ENCODE measurements at regions not wholly inside any gene's neighbourhood (a gene's known extent, or its start where the extent isn't known, plus 50 kb on each side); places are given as distances from the start of the nearest gene placed in this dataset.

DNA sequence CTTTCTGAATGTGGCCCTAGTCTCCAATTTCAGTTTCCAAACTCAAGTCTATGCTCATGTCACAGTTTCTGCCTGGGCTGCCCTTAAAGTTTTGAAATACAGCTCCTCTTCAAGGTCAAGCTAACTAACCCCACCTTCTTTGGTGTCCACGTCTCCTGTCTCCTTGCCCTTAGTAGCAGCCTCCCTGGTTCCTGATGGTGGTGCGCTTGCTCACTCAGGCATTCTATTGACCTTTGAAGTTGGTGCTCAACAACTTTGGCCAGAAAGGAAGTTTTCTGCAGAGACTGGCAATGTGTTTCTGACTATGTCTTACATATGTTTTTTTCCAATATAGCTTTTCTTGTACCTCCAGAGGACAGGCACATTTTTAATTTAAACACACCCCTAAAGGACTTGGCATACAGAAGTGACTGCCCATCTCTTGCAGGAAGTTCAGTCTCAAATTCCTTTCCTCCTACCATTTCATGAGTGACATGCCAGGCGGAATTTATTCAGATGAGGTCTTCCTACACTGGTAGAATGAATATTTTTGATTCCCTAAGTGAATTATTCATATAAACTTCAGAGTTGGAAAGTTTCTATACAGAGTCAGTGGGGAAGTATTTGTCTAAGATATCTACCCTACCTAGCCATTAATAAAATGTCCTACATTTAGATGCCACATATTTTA lies 364.3 kb upstream of the USP24 start:
- H3K4me1 ChIP-seq (ENCODE audit: insufficient read depth, low read length), result no peaks in the 10 kb centered on the region
- H4K20me1 ChIP-seq (ENCODE audit: insufficient read depth, low read length), result no peaks in the 10 kb centered on the region
- FAIRE-seq (no peak), DNase-seq (ENCODE audit: low spot score) (no peak), ATAC-seq (no peak)
- POLR2A ChIA-PET, result no interaction called here
- peaks cover 0 to 1% of the 10 kb centered on the region in 2 experiments; a peak in 1 of 5 replicates for H3K27me3 ChIP-seq (ENCODE audit: control insufficient read depth in 1 of 2, insufficient read depth in 2 of 2, low read length in 2 of 2)
- no peak overlapping the region for H3K4me2 ChIP-seq (ENCODE audit: low read depth, low read length)
- no peak overlapping the region for H3K9ac ChIP-seq (ENCODE audit: insufficient read depth, low read depth, low read length)
- no peak overlapping the region for H3K27ac ChIP-seq (ENCODE audit: extremely low read length, insufficient read depth, low read length)
- 40% methylated on average over 3 of the region's 3 CpGs for WGBS (ENCODE audit: low lambda C conversion rate)
- H3K9me3 ChIP-seq (ENCODE audit: low read length), result no peaks in the 10 kb centered on the region
- no peak for TF ChIP-seq ZNF547 (CRISPR knock-in tag; IDR thresholded peaks at IDR 0.05)
- no peak for TF ChIP-seq TFDP1 (CRISPR knock-in tag; IDR thresholded peaks at IDR 0.05; ENCODE audit: borderline replicate concordance)
- TF ChIP-seq FOSL1 (CRISPR knock-in tag; IDR thresholded peaks at IDR 0.05; ENCODE audit: borderline replicate concordance), result no peak
- no peak for TF ChIP-seq SMAD3 (CRISPR knock-in tag; IDR thresholded peaks at IDR 0.05)
- TF ChIP-seq JUND (CRISPR knock-in tag; IDR thresholded peaks at IDR 0.05), result no peak
- no peak for TF ChIP-seq ASH2L (IDR thresholded peaks at IDR 0.05; ENCODE audit: insufficient read length, low read depth, low read length)
- TF ChIP-seq, protein P1, sequence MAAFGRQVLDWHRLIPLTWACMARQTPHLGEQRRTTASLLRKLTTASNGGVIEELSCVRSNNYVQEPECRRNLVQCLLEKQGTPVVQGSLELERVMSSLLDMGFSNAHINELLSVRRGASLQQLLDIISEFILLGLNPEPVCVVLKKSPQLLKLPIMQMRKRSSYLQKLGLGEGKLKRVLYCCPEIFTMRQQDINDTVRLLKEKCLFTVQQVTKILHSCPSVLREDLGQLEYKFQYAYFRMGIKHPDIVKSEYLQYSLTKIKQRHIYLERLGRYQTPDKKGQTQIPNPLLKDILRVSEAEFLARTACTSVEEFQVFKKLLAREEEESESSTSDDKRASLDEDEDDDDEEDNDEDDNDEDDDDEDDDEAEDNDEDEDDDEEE (CRISPR knock-in tag; IDR thresholded peaks at IDR 0.05), result no peak
- no peak for TF ChIP-seq ZNF747 (CRISPR knock-in tag; IDR thresholded peaks at IDR 0.05; ENCODE audit: borderline replicate concordance)
- no peak for TF ChIP-seq ZNF124 (CRISPR knock-in tag; IDR thresholded peaks at IDR 0.05)
- no peak for TF ChIP-seq ZNF33B (CRISPR knock-in tag; IDR thresholded peaks at IDR 0.05)
- no peak for TF ChIP-seq KMT2A (CRISPR knock-in tag; IDR thresholded peaks at IDR 0.05)
- no peak for TF ChIP-seq HMG20A (CRISPR knock-in tag; IDR thresholded peaks at IDR 0.05; ENCODE audit: borderline replicate concordance)
- TF ChIP-seq ZNF773 (CRISPR knock-in tag; IDR thresholded peaks at IDR 0.05; ENCODE audit: borderline replicate concordance), result no peak
- TF ChIP-seq, protein P2, sequence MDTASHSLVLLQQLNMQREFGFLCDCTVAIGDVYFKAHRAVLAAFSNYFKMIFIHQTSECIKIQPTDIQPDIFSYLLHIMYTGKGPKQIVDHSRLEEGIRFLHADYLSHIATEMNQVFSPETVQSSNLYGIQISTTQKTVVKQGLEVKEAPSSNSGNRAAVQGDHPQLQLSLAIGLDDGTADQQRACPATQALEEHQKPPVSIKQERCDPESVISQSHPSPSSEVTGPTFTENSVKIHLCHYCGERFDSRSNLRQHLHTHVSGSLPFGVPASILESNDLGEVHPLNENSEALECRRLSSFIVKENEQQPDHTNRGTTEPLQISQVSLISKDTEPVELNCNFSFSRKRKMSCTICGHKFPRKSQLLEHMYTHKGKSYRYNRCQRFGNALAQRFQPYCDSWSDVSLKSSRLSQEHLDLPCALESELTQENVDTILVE (CRISPR knock-in tag; IDR thresholded peaks at IDR 0.05), result no peak
- TF ChIP-seq ZNF549 (CRISPR knock-in tag; IDR thresholded peaks at IDR 0.05), result no peak
- TF ChIP-seq RXRB (CRISPR knock-in tag; IDR thresholded peaks at IDR 0.05; ENCODE audit: borderline replicate concordance), result no peak
- TF ChIP-seq, protein P3, sequence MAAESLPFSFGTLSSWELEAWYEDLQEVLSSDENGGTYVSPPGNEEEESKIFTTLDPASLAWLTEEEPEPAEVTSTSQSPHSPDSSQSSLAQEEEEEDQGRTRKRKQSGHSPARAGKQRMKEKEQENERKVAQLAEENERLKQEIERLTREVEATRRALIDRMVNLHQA (CRISPR knock-in tag; IDR thresholded peaks at IDR 0.05), result no peak
- no peak for TF ChIP-seq EED (CRISPR knock-in tag; IDR thresholded peaks at IDR 0.05)
- TF ChIP-seq NFATC3 (CRISPR knock-in tag; IDR thresholded peaks at IDR 0.05), result no peak
- no peaks in the 10 kb centered on the region for H3K36me3 ChIP-seq (replicated peaks in 1 of 2; ENCODE audit: control insufficient read depth in 1 of 2, insufficient read depth in 2 of 2, low read length in 2 of 2)
- intact Hi-C loops (cut with micrococcal nuclease; ENCODE audit: unreplicated experiment), result no loop called here
- in situ Hi-C loops (cut with HindIII; ENCODE audit: extremely low pct_ligation_motif_present, low pct_unique_long_range_greater_than_20kb), result no loop called here
- CTCF ChIA-PET (ENCODE audit: low intra/inter-chr PET ratio, low total read pairs), result no interaction called here
- no peak overlapping the region for H3K4me3 ChIP-seq (replicated peaks in 1 of 3; ENCODE audit: insufficient read depth in 1 of 3, low read depth in 2 of 3, low read length in 3 of 3)
- no peak overlapping the region for H2AFZ ChIP-seq (ENCODE audit: low read length)
- BruUV-seq (replicated peaks), result no TSS peak
- H3K79me2 ChIP-seq (ENCODE audit: insufficient read depth, low read length), result no peaks in the 10 kb centered on the region
